Activated naive CD4-positive, alpha-beta T cell treated with anti-CD3 and anti-CD28 coated beads, Interleukin-2, amount 10 ng/mL, durations not matched to agents 7 days and 5 days (primary cell): ENCODE measurements at regions not wholly inside any gene's neighbourhood (a gene's known extent, or its start where the extent isn't known, plus 50 kb on each side); places are given as distances from the start of the nearest gene placed in this dataset.
A peak's percentile ranks its signal among the peaks of the same experiment; 100 is the strongest.

Source experiments
- CTCF ChIA-PET: fragments of 350-600 bp; sonication (Branson Sonifier 250); formaldehyde crosslinking; loops from one replicate; lab custom pipeline; 2021; ENCODE audit warnings: antibody characterized with exemption; lab: Charles Lee
- DNase-seq: peaks from one replicate; pipeline ENCODE4 v3.0.0-alpha.2; 2020
- H3K27ac Mint-ChIP-seq: one replicate; pipeline ENCODE4 v1.8.0; 2021; ENCODE audit warnings: mild to moderate bottlenecking, moderate library complexity, mixed read lengths
- H3K27me3 Mint-ChIP-seq: one replicate; pipeline ENCODE4 v1.8.0; 2021; ENCODE audit warnings: mild to moderate bottlenecking, mixed read lengths
- H3K36me3 Mint-ChIP-seq: one replicate; pipeline ENCODE4 v1.8.0; 2021; ENCODE audit warnings: mixed read lengths
- H3K4me1 Mint-ChIP-seq: one replicate; pipeline ENCODE4 v1.8.0; 2021; ENCODE audit warnings: mixed read lengths
- H3K4me3 Mint-ChIP-seq: one replicate; pipeline ENCODE4 v1.8.0; 2021; ENCODE audit warnings: mild to moderate bottlenecking, moderate library complexity, mixed read lengths
- H3K9me3 Mint-ChIP-seq: one replicate; pipeline ENCODE4 v1.8.0; 2021; ENCODE audit warnings: mixed read lengths

DNA sequence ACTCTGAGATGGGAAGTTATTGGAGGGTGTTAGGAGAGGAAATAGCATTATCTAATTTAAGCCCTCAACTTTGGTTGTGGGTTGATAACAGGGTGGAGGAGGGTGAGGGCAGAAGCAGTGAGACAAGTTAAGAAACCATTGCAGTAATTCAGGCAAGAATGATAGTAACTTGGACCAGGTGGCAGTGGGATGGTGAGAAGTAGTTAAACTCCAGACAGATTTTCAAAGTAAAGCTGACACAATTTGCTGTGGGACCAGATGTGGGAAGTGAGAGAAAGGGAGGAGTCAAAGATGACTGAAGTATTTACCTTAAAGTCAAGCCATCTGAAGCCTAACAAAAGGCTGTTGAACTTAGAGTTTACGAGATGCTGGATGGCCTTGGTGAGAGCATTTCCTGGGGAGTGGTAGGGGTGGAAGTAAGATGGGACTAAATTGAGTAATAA is 163.2 kb upstream of the KLF7 start:
- CTCF ChIA-PET = no interaction called here
- H3K4me1 Mint-ChIP-seq = peaks cover 46% of the 10 kb centered on the region
- no peak for DNase-seq

DNA sequence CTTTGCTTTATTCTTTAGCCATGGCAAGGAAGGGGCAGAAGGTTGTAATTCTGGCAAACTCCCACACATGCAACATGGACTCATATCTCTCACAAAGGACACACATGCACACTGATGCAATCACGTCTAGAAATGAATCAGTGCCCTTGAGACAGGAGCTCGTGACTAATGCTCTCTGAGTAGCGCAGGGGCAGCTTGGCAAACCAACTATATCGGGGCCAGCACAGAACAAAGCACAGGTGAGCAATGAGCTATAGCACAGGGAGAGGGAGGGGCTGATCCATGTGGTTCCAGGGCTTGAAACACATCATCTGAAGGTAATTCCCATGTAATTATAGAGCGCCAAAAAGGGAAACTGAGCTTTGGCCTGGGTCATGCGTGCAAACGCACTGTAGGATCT is 165.2 kb upstream of the KLF7 start:
- CTCF ChIA-PET = interaction anchor here (1.0 kb wide), 1 partner anchor 284 kb away, joined by 3 read pairs; no protein-coding TSS in a partner anchor
- Mint-ChIP-seq H3K9me3 (peaks cover 2% of the 10 kb centered on the region), H3K4me3 (no peak overlapping the region), H3K36me3 (peaks cover 5% of the 10 kb centered on the region), H3K27ac (no peak overlapping the region), H3K27me3 (no peaks in the 10 kb centered on the region), H3K4me1 (peaks cover 60% of the 10 kb centered on the region)
- peak; percentile 32 for DNase-seq

More for the DNA sequence above, 163.2 kb upstream of the KLF7 start:
- H3K4me3 Mint-ChIP-seq = no peak overlapping the region
- H3K27me3 Mint-ChIP-seq = no peaks in the 10 kb centered on the region
- peaks cover 2% of the 10 kb centered on the region for H3K9me3 Mint-ChIP-seq
- peaks cover 5% of the 10 kb centered on the region for H3K36me3 Mint-ChIP-seq
- H3K27ac Mint-ChIP-seq = no peak overlapping the region

DNA sequence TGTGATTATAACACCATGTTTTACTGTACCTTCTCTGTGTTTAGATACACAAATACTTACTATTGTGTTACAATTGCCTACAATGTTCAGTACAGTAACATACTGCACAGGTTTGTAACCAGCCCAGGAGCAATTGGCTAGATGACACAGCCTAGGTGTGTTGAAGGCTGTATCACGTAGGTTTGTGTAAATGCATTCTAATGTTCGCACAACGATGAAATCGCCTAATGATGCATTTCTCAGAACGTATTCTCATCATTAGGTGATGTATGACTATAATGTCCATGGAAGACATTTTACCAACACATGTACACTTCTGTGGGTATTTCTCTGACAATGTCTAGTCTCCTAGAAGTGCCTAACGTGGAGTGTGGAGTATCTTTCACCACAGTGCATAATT is 165.9 kb upstream of the KLF7 start:
- CTCF ChIA-PET = interaction anchor here (1.0 kb wide), 1 partner anchor 285 kb away, joined by 3 read pairs; no protein-coding TSS in a partner anchor
- Mint-ChIP-seq H3K27me3 (no peaks in the 10 kb centered on the region), H3K27ac (no peak overlapping the region), H3K36me3 (peaks cover 5% of the 10 kb centered on the region), H3K4me1 (peaks cover 61% of the 10 kb centered on the region), H3K9me3 (peaks cover 2% of the 10 kb centered on the region), H3K4me3 (no peak overlapping the region)
- no peak for DNase-seq

DNA sequence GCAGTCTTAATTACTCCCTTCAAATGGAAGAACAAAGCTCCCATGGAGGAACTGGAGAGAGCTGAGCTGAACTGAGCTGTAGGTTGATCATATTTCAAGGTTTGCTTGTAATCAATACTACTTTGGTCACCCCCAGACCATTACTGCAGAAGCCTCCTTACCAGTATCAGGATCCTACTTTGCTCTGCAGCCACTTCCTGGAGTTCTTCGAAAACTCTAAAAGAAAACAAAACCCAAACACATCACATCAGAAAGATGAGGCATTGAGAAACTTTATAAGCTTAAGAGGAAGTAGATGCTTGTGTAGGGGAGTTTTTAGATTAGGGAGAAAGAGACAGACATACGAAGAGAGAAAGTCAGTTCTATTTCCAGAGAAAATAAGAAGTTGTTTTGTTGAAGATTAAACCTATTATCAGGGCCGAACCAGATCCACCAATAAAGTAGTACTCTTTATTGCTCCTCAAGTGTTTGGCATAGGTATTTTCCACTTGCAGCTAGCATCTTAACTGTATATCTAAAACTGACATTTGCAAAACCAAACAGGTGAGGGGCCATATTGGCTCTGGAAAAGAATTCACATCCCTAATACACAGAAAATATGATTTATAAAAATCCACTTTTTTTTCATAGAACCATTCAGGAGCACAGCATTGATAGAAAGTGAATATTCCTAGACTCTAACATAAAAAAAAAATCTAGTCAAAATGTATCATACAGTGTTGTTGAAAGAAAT is 166.9 kb upstream of the KLF7 start:
- Mint-ChIP-seq H3K4me1 (peaks cover 71% of the 10 kb centered on the region), H3K27ac (peak overlapping the region; percentile 84), H3K4me3 (no peak overlapping the region), H3K36me3 (peaks cover 5% of the 10 kb centered on the region), H3K27me3 (no peaks in the 10 kb centered on the region), H3K9me3 (peaks cover 2% of the 10 kb centered on the region)
- DNase-seq = no peak
- CTCF ChIA-PET = interaction anchor here (0.7 kb wide), 1 partner anchor 74 kb away, joined by 4 read pairs; no protein-coding TSS in a partner anchor

DNA sequence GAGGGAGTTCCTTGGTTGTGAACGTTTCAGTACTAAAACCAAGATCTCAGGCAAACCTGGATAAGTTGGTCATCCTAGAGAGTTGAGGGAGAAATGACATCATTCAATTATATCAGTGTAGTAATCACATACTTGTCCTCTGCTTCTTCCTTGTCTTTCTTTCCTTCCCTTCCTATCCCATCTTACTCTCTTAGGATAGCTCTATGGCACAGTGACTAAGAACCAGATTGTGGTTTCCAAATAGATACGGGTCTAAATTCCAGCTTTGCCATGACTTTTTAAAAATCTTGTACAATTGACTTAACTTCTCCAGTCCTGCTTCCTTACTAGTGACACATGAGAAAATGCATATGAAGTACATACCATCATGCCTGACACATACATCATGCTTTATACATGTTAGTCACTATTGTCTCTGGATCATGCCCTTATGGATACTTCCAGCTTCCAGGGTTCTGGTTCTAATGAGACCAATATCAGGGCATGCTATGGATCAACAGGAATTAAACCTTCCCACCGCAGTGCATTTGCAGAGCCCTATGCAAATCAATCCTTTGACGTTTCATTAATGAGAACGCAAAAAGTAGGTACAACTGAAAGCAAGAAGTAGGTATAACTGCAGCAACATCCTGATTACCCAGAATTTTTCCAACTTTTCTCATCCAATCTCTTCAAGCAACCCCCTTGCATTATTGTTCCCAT is 168.0 kb upstream of the KLF7 start:
- H3K9me3 Mint-ChIP-seq = peaks cover 2% of the 10 kb centered on the region
- peaks cover 73% of the 10 kb centered on the region for H3K4me1 Mint-ChIP-seq
- H3K27me3 Mint-ChIP-seq = no peaks in the 10 kb centered on the region
- H3K4me3 Mint-ChIP-seq = no peak overlapping the region
- CTCF ChIA-PET = no interaction called here
- H3K36me3 Mint-ChIP-seq = peaks cover 5% of the 10 kb centered on the region
- no peak for DNase-seq
- H3K27ac Mint-ChIP-seq = peak overlapping the region; percentile 56

DNA sequence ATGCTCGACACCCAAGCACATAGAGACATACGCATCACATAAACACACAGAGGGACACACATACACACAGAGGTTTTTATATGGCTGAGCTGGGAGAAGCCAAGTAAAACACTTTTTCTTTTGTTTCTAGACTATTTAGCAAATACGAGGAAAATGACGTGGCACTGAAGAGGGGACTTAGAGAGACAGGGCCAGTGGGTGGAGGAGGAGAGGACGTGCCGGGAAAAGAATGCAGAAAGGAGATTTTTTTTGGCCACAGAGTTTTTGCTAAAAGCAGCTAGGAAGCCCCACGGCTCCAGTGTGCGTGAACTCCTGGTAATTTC is 168.5 kb upstream of the KLF7 start:
- H3K27ac Mint-ChIP-seq = no peak overlapping the region
- no peak overlapping the region for H3K4me3 Mint-ChIP-seq
- CTCF ChIA-PET = no interaction called here

DNA sequence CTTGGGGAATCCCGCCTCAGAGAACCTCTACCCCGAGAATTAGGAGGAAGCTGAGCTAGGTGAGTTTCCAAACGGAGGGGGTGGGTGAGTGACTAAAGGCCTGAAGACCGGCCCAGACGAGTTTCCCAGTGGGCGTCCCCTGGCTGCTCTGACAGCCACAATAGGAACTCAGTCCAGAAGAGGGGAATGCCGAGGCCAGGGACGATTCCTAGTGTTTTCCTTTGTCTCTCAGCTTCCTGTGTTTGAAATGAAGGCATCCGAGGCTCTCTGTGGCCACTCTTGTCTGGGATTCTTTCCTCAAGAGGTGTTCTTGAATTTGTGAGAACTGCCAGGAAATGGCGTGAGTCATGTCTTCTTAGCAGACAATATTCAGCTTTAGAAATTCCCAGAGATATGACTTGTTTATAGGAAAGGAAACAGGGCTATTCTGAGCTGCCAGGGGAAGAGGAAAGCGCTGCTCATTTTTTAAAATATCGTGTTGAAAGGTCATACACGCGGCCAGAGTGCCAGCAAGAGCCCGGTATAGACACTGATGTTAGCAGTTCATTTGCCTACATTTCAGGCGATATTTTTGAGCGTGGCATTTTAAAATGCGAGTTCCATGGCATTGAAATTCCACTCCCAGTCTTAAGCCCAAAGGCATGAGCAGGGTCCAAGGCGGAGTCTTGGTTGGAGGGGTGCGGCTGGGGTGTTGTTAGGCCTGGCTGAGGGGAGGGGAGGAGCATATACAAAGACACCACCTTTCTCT is 169.1 kb upstream of the KLF7 start:
- H3K27ac Mint-ChIP-seq = peak overlapping the region; percentile 47
- H3K36me3 Mint-ChIP-seq = peaks cover 5% of the 10 kb centered on the region
- H3K9me3 Mint-ChIP-seq = peaks cover 2% of the 10 kb centered on the region
- H3K4me1 Mint-ChIP-seq = peaks cover 63% of the 10 kb centered on the region
- no peak for DNase-seq
- no peak overlapping the region for H3K4me3 Mint-ChIP-seq
- no peaks in the 10 kb centered on the region for H3K27me3 Mint-ChIP-seq
- CTCF ChIA-PET = no interaction called here

More for the DNA sequence above, 168.5 kb upstream of the KLF7 start:
- Mint-ChIP-seq H3K4me1 (peaks cover 68% of the 10 kb centered on the region), H3K9me3 (peaks cover 2% of the 10 kb centered on the region), H3K27me3 (no peaks in the 10 kb centered on the region), H3K36me3 (peaks cover 5% of the 10 kb centered on the region)
- DNase-seq = no peak

DNA sequence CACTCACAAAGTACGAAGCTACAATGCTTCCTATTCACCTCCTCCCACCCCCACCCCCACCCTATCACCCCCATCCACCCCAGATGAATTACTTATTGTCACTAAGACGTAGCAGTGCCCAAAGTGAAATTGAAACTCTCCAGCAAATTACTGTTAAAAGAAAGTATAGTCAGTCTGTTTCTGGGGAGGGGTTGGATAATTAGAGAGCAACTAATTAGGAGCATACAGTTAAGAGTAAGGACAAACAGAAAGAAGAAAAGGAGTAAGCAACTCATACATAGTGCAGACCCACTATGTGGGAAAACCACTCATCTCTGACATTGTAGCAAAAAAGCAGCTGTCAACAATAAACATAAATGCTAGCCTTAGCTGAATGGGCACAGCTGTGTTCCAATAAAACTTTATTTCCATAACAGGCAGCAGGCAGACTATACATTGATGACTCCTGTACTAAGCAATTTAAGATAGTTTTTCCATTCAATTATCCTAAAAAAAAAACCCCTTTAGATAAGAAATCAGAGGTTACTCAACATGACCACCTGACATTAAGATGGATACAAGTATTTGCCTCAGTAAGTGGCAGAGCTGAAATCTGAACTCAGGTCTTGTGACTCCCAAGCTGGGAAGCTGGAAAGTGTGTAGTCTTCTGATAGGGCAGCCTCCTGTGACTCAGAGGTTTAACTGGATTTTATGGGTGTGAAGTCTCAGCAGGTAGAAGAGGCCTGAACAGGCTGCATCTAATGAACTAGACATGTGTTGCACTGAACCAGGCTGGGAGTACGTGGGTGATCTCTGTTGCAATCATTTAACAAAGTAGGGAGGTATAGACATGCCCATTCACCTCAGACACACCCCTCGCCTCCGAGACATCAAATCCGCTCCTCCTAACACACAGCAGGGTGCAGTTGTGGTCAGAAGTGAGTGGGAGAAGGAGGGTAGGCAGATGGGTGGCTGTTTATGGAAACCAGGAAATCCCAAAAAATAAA is 171.8 kb upstream of the KLF7 start:
- no peak overlapping the region for H3K4me3 Mint-ChIP-seq
- DNase-seq = no peak
- peaks cover 2% of the 10 kb centered on the region for H3K9me3 Mint-ChIP-seq
- CTCF ChIA-PET = interaction anchor here (0.8 to 2.3 kb wide), 3 partner anchors 12 to 135 kb away, joined by 3 to 12 read pairs (median 3); no protein-coding TSS in a partner anchor
- peaks cover 45% of the 10 kb centered on the region for H3K4me1 Mint-ChIP-seq
- peak overlapping the region; percentile 47 for H3K27ac Mint-ChIP-seq
- peaks cover 4% of the 10 kb centered on the region for H3K36me3 Mint-ChIP-seq
- no peaks in the 10 kb centered on the region for H3K27me3 Mint-ChIP-seq

DNA sequence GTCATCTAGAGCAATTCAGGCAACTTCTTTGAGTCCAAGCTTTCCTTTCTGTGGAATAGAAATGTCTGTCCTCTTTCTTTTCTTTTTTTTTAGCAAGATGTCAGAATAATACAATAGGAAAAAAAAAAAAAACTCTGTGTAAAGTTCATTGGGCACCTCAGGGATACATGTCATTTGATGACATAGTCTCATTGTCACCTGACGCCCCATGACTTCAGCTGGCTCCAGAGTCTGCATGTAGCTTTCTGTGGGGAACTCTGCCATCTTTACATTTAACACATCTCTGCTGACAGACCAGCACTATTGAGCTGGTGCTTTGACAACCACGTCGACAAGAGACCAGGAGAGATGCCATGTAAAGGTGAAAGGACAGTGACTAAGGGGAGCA is 172.5 kb upstream of the KLF7 start:
- Mint-ChIP-seq H3K36me3 (peaks cover 3% of the 10 kb centered on the region), H3K27me3 (no peaks in the 10 kb centered on the region), H3K27ac (peak overlapping the region; percentile 39), H3K4me1 (peaks cover 38% of the 10 kb centered on the region), H3K4me3 (no peak overlapping the region), H3K9me3 (peaks cover 2% of the 10 kb centered on the region)
- no peak for DNase-seq
- CTCF ChIA-PET = interaction anchor here (0.7 to 2.3 kb wide), 4 partner anchors 12 to 135 kb away, joined by 3 to 12 read pairs (median 3); no protein-coding TSS in a partner anchor

DNA sequence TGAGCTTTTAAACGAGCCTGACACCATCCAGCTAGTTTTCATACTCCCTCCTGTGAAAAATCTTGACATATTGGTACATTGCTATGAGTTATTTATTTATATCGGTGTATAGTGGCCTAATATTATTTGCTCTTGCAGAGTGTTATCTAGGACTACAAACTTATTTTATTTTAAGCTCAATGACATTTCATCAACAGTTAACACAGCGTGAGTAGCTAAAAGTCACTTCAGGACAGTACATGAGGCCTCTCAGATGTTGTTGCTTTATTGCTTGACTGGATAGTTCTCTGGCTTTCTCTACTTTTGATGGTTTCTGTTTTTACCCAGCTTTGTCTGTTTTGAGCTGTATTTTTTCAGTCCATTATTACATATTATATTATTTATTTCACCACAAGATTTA is 172.9 kb upstream of the KLF7 start:
- no peak overlapping the region for H3K27ac Mint-ChIP-seq
- peaks cover 2% of the 10 kb centered on the region for H3K36me3 Mint-ChIP-seq
- H3K27me3 Mint-ChIP-seq = no peaks in the 10 kb centered on the region
- H3K4me3 Mint-ChIP-seq = no peak overlapping the region
- peaks cover 1% of the 10 kb centered on the region for H3K9me3 Mint-ChIP-seq
- CTCF ChIA-PET = interaction anchor here (0.7 to 2.3 kb wide), 5 partner anchors 9 to 25 kb away, joined by 3 to 12 read pairs (median 3); no protein-coding TSS in a partner anchor
- no peak for DNase-seq
- peaks cover 34% of the 10 kb centered on the region for H3K4me1 Mint-ChIP-seq

DNA sequence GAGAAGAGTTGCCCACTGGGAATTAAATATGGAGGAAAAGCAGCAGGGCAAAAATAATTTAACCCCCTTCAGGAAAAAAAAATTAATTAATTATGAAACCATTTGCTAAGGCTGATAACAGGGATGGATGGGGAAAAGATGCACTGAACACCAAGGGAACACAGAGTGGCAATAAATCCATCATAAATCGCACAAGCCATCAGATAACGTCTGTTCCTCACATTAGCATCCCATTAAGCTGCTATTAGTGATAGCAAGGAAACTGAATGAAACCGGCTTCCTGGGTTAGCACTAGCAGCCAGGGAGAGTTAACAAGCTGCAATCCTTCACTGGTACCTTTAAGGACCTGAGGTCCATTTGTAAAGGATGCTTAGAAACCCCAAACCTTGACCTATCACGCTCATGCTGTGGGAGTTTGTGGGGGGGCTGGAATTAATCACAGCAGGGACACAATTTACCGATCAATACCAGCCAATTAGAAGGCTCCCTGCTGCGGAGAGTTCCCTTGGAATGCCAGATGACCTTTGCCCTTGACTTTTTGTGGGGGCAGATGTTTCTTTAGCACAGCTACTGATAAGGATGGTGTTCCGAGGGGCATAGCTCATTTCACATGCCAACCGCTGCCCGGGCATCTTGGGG is 175.5 kb upstream of the KLF7 start:
- H3K4me1 Mint-ChIP-seq = peaks cover 16% of the 10 kb centered on the region
- no peak overlapping the region for H3K4me3 Mint-ChIP-seq
- no peaks in the 10 kb centered on the region for H3K36me3 Mint-ChIP-seq
- H3K9me3 Mint-ChIP-seq = no peaks in the 10 kb centered on the region
- no peak for DNase-seq
- H3K27me3 Mint-ChIP-seq = no peaks in the 10 kb centered on the region
- CTCF ChIA-PET = interaction anchor here (1.6 kb wide), 1 partner anchor 294 kb away, joined by 5 read pairs; no protein-coding TSS in a partner anchor
- no peak overlapping the region for H3K27ac Mint-ChIP-seq

DNA sequence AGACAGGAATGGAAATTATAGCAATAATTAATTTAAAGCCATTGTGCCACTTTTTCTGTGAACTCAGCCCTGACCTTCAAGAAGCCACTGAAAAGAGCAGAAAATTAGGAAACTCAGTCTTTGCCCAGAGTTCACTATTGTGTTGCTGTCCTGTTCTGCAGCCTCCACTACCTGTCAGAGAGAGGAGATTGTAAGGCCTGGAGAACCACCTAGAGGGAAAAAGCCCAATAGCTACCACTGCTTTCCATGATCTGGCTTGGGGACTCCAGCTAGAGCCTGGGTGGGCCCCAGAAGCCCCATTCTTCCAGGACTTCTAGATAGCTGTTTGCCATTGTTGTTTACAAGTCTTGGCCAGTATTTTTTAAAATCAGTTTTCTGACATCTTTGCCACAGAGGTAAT is 176.1 kb upstream of the KLF7 start:
- H3K27ac Mint-ChIP-seq = no peak overlapping the region
- no peaks in the 10 kb centered on the region for H3K27me3 Mint-ChIP-seq
- DNase-seq = no peak
- no peaks in the 10 kb centered on the region for H3K36me3 Mint-ChIP-seq
- CTCF ChIA-PET = interaction anchor here (1.6 kb wide), 1 partner anchor 295 kb away, joined by 5 read pairs; no protein-coding TSS in a partner anchor
- no peak overlapping the region for H3K4me3 Mint-ChIP-seq
- peaks cover 14% of the 10 kb centered on the region for H3K4me1 Mint-ChIP-seq
- no peaks in the 10 kb centered on the region for H3K9me3 Mint-ChIP-seq
